Endometrium (tissue), 2 donors: ENCODE measurements at regions not wholly inside any gene's neighbourhood (a gene's known extent, or its start where the extent isn't known, plus 50 kb on each side); places are given as distances from the start of the nearest gene placed in this dataset.
A peak's percentile ranks its signal among the peaks of the same experiment; 100 is the strongest.

Experiments used
- FAIRE-seq: peaks from 2 replicates; lab custom pipeline; 2012; peaks lifted over from hg19 to GRCh38; lab: Jason Lieb, UNC
- donor health status: control.
- donor health status: control.

GRCh38 chr6:8513174-8513573 lies 77.8 kb upstream of the SLC35B3 start:
- FAIRE-seq = no peak

- FAIRE-seq = no peak
Observed at GRCh38 chr6:8507286-8507685, 71.9 kb upstream of the SLC35B3 start.

GRCh38 chr6:8506126-8506525 lies 70.8 kb upstream of the SLC35B3 start:
- FAIRE-seq = no peak

- FAIRE-seq = peak; percentile 61
Observed at GRCh38 chr6:8499540-8499939, 64.2 kb upstream of the SLC35B3 start.

- FAIRE-seq = no peak
Observed at GRCh38 chr6:8494730-8495129, 59.4 kb upstream of the SLC35B3 start.

GRCh38 chr6:8492536-8493133 lies 57.3 kb upstream of the SLC35B3 start:
- no peak for FAIRE-seq
